ENCODE measurements at regions not wholly inside any gene's neighbourhood (a gene's known extent, or its start where the extent isn't known, plus 50 kb on each side); places are given as distances from the start of the nearest gene placed in this dataset.

DNA sequence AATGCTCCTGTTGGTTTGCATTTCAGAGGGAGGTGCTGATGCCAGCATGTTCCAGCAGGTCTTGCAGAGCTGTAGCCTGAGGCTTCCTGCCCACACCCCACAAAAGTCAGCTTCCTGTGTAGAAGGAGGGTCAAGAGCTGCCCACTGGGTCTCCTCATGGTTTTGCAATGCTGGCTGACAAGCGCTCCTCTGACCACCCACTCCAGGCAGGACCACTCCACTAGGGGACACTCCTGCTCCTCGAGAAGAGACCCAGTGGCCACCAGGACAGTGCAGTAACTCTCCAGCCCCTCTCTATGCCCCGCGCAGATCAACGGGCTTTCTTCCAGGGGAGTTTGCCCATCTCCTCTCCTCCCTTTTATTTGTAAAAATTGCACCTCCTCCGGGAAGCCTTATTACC lies 72.9 kb upstream of the UQCRFS1 start:
- no peaks in the 10 kb centered on the region for H3F3A ChIP-seq (ENCODE audit: insufficient read depth)
- H3K27me3 ChIP-seq (replicated peaks; ENCODE audit: insufficient read depth), result no peaks in the 10 kb centered on the region; the same call in 1 of the 2 replicates
- no peaks in the 10 kb centered on the region for H3K4me1 ChIP-seq (ENCODE audit: insufficient read depth)
- H3K9me3 ChIP-seq (ENCODE audit: low read depth), result no peaks in the 10 kb centered on the region
- no peaks in the 10 kb centered on the region for H4K20me1 ChIP-seq (ENCODE audit: insufficient read depth)
- H3K36me3 ChIP-seq (ENCODE audit: low read depth), result no peaks in the 10 kb centered on the region
- no peak overlapping the region for H3K4me2 ChIP-seq (ENCODE audit: unreplicated experiment)
- in situ Hi-C loops (cut with MboI), result no loop called here
- TF ChIP-seq EZH2phosphoT487 (IDR thresholded peaks at IDR 0.05; ENCODE audit: insufficient read depth, low read depth) (no peak), EZH2 (IDR thresholded peaks at IDR 0.05; ENCODE audit: insufficient read depth, poor library complexity, severe bottlenecking) (no peak)
- H3K9ac ChIP-seq, result no peak overlapping the region
- 2 to 6% methylated on average over 6 of the region's 6 CpGs for WGBS, 2 experiments (ENCODE audit: low coverage in 1 of 2, low lambda C conversion rate in 2 of 2, missing lambda C conversion rate in 2 of 2)
- no peak overlapping the region for H3K27ac ChIP-seq
- peak; percentile 16 for DNase-seq
- H2AFZ ChIP-seq, result no peak overlapping the region
- no peaks in the 10 kb centered on the region for H3K79me2 ChIP-seq (ENCODE audit: insufficient read depth)
- H3K9me2 ChIP-seq (ENCODE audit: insufficient read depth), result no peaks in the 10 kb centered on the region
- H3K4me3 ChIP-seq, result no peak overlapping the region

DNA sequence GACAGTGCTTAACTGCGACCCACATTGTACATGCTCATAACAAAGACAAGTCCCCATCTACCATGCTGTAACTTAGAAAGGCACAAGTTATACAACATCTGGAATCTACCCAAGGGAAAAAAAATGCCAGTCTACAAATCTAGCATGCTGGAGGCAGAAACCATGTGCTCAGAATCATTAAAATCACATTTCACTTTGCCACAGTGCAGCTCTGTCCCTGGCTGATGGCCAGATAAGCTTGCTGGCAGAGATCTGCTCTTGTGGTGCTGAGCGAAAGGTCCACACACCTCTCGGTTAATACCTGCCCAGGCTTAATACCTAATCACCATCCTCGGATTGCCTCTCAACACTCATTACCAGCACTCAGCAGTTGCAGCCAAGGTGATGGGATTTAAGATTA lies 74.1 kb upstream of the UQCRFS1 start:
- H3K79me2 ChIP-seq (ENCODE audit: insufficient read depth), result no peaks in the 10 kb centered on the region
- H3K4me2 ChIP-seq (ENCODE audit: unreplicated experiment), result no peak overlapping the region
- no peaks in the 10 kb centered on the region for H3K4me1 ChIP-seq (ENCODE audit: insufficient read depth)
- H4K20me1 ChIP-seq (ENCODE audit: insufficient read depth), result no peaks in the 10 kb centered on the region
- no peaks in the 10 kb centered on the region for H3F3A ChIP-seq (ENCODE audit: insufficient read depth)
- in situ Hi-C loops (cut with MboI), result no loop called here
- WGBS, 2 experiments (ENCODE audit: low coverage in 1 of 2, low lambda C conversion rate in 2 of 2, missing lambda C conversion rate in 2 of 2), result 38 to 39% methylated on average over 4 of the region's 4 CpGs
- no peak for DNase-seq
- no peaks in the 10 kb centered on the region for H3K9me2 ChIP-seq (ENCODE audit: insufficient read depth)
- no peaks in the 10 kb centered on the region; the same call in 1 of the 2 replicates for H3K27me3 ChIP-seq (replicated peaks; ENCODE audit: insufficient read depth)
- no peaks in the 10 kb centered on the region for H3K9me3 ChIP-seq (ENCODE audit: low read depth)
- H2AFZ ChIP-seq, result no peak overlapping the region
- TF ChIP-seq EZH2phosphoT487 (IDR thresholded peaks at IDR 0.05; ENCODE audit: insufficient read depth, low read depth) (no peak), EZH2 (IDR thresholded peaks at IDR 0.05; ENCODE audit: insufficient read depth, poor library complexity, severe bottlenecking) (no peak)
- H3K27ac ChIP-seq, result no peak overlapping the region
- no peak overlapping the region for H3K4me3 ChIP-seq
- H3K36me3 ChIP-seq (ENCODE audit: low read depth), result no peaks in the 10 kb centered on the region
- no peak overlapping the region for H3K9ac ChIP-seq

DNA sequence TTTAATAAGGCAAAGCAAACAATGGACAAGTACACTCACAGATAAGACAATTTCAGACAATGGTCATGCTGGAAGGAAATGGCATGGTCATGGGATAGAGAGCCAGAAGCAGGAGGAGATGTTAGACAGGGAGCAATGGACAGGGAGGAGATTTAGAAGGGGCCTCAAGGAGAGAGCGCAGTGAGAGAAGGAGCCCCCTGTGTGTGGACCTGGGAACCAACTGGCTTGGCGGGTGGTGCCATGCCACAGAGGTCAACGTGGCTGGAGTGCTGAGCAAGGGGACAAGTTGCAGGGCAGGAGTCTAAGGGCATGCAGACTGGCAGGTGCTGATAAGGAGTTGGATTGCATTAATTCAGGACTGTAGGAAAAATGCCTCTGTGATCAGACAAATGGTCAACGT lies 75.3 kb upstream of the UQCRFS1 start:
- DNase-seq, result no peak
- H3K27ac ChIP-seq, result no peak overlapping the region
- no peak overlapping the region for H3K9ac ChIP-seq
- in situ Hi-C loops (cut with MboI), result no loop called here
- no peaks in the 10 kb centered on the region for H3K79me2 ChIP-seq (ENCODE audit: insufficient read depth)
- no peak overlapping the region for H2AFZ ChIP-seq
- 35 to 44% methylated on average over 4 of the region's 4 CpGs for WGBS, 2 experiments (ENCODE audit: low coverage in 1 of 2, low lambda C conversion rate in 2 of 2, missing lambda C conversion rate in 2 of 2)
- no peaks in the 10 kb centered on the region for H3K4me1 ChIP-seq (ENCODE audit: insufficient read depth)
- no peaks in the 10 kb centered on the region; the same call in 1 of the 2 replicates for H3K27me3 ChIP-seq (replicated peaks; ENCODE audit: insufficient read depth)
- no peaks in the 10 kb centered on the region for H3K9me2 ChIP-seq (ENCODE audit: insufficient read depth)
- no peaks in the 10 kb centered on the region for H4K20me1 ChIP-seq (ENCODE audit: insufficient read depth)
- H3K4me3 ChIP-seq, result no peak overlapping the region
- H3K36me3 ChIP-seq (ENCODE audit: low read depth), result no peaks in the 10 kb centered on the region
- TF ChIP-seq EZH2 (IDR thresholded peaks at IDR 0.05; ENCODE audit: insufficient read depth, poor library complexity, severe bottlenecking), result no peak
- no peak for TF ChIP-seq EZH2phosphoT487 (IDR thresholded peaks at IDR 0.05; ENCODE audit: insufficient read depth, low read depth)
- H3K9me3 ChIP-seq (ENCODE audit: low read depth), result no peaks in the 10 kb centered on the region
- no peak overlapping the region for H3K4me2 ChIP-seq (ENCODE audit: unreplicated experiment)
- no peaks in the 10 kb centered on the region for H3F3A ChIP-seq (ENCODE audit: insufficient read depth)

DNA sequence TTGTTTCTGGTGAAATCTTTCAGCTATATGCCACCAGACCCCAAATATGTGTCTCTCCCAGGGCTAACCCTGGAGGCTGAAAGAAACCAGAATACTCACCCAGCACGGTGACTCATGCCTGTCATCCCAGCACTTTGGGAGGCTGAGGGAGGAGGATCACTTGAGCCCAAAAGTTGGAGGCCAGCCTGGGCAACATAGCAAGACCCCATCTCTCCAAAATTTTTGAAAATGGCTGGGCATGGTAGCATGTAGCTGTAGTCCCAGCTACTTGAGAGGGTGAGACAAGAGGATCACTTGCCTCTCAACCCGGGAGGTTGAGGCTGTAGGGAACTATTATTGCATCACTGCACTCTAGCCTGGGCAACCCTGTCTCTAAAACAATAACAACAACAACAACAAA lies 76.1 kb upstream of the UQCRFS1 start:
- H3K9ac ChIP-seq, result no peak overlapping the region
- H4K20me1 ChIP-seq (ENCODE audit: insufficient read depth), result no peaks in the 10 kb centered on the region
- H3K9me2 ChIP-seq (ENCODE audit: insufficient read depth), result no peaks in the 10 kb centered on the region
- no peak overlapping the region for H3K4me2 ChIP-seq (ENCODE audit: unreplicated experiment)
- 33 to 34% methylated on average over 2 of the region's 2 CpGs for WGBS, 2 experiments (ENCODE audit: low coverage in 1 of 2, low lambda C conversion rate in 2 of 2, missing lambda C conversion rate in 2 of 2)
- no peak overlapping the region for H3K27ac ChIP-seq
- no peaks in the 10 kb centered on the region for H3K36me3 ChIP-seq (ENCODE audit: low read depth)
- H3F3A ChIP-seq (ENCODE audit: insufficient read depth), result no peaks in the 10 kb centered on the region
- in situ Hi-C loops (cut with MboI), result no loop called here
- no peak for DNase-seq
- TF ChIP-seq EZH2 (IDR thresholded peaks at IDR 0.05; ENCODE audit: insufficient read depth, poor library complexity, severe bottlenecking) (no peak), EZH2phosphoT487 (IDR thresholded peaks at IDR 0.05; ENCODE audit: insufficient read depth, low read depth) (no peak)
- H3K27me3 ChIP-seq (replicated peaks; ENCODE audit: insufficient read depth), result no peaks in the 10 kb centered on the region; the same call in 1 of the 2 replicates
- H3K4me1 ChIP-seq (ENCODE audit: insufficient read depth), result peaks cover under 1% of the 10 kb centered on the region; the same call in 1 of the 2 replicates
- no peak overlapping the region for H2AFZ ChIP-seq
- no peaks in the 10 kb centered on the region for H3K9me3 ChIP-seq (ENCODE audit: low read depth)
- no peaks in the 10 kb centered on the region for H3K79me2 ChIP-seq (ENCODE audit: insufficient read depth)
- H3K4me3 ChIP-seq, result no peak overlapping the region

DNA sequence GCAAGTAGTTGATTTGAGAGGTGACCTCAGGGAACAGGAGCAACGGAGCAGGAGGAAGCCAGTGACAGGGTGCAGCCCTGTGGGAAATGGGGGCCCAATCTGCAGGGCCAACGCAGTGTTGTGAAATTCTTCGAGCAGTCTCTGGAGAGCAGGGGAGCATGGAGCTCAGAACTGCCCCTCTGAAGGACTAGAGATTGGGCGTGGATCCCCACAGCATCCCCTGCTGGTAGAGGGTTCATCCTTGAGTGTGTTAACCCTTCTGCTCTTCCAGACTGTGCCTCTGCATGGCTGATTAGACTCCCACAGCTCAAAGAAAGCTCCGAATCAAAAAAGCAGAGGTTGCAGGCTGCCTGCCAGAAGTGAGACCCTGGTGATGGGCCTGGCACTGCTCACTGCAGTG lies 77.9 kb upstream of the UQCRFS1 start:
- in situ Hi-C loops (cut with MboI), result no loop called here

More for the DNA sequence above, 77.9 kb upstream of the UQCRFS1 start:
- no peaks in the 10 kb centered on the region; the same call in 1 of the 2 replicates for H3K27me3 ChIP-seq (replicated peaks; ENCODE audit: insufficient read depth)
- H3K9me3 ChIP-seq (ENCODE audit: low read depth), result no peaks in the 10 kb centered on the region
- H3K9ac ChIP-seq, result no peak overlapping the region
- 20 to 27% methylated on average over 5 of the region's 5 CpGs for WGBS, 2 experiments (ENCODE audit: low coverage in 1 of 2, low lambda C conversion rate in 2 of 2, missing lambda C conversion rate in 2 of 2)
- 0 out of 2 replicates have a peak, but pooled peaks cover 10% of the 10 kb centered on the region for H3F3A ChIP-seq (ENCODE audit: insufficient read depth)
- H3K4me2 ChIP-seq (ENCODE audit: unreplicated experiment), result no peak overlapping the region
- H3K9me2 ChIP-seq (ENCODE audit: insufficient read depth), result no peaks in the 10 kb centered on the region
- no peak overlapping the region for H2AFZ ChIP-seq
- peaks cover 13% of the 10 kb centered on the region for H3K4me1 ChIP-seq (ENCODE audit: insufficient read depth)
- TF ChIP-seq EZH2phosphoT487 (IDR thresholded peaks at IDR 0.05; ENCODE audit: insufficient read depth, low read depth) (no peak), EZH2 (IDR thresholded peaks at IDR 0.05; ENCODE audit: insufficient read depth, poor library complexity, severe bottlenecking) (no peak)
- no peaks in the 10 kb centered on the region for H3K79me2 ChIP-seq (ENCODE audit: insufficient read depth)
- H3K4me3 ChIP-seq, result no peak overlapping the region
- no peak for DNase-seq
- no peaks in the 10 kb centered on the region for H3K36me3 ChIP-seq (ENCODE audit: low read depth)
- no peak overlapping the region for H3K27ac ChIP-seq
- H4K20me1 ChIP-seq (ENCODE audit: insufficient read depth), result no peaks in the 10 kb centered on the region
